ENCODE measurements at regions not wholly inside any gene's neighbourhood (a gene's known extent, or its start where the extent isn't known, plus 50 kb on each side); places are given as distances from the start of the nearest gene placed in this dataset.

- Histone ChIP-seq H3K23ac (ENCODE audit: insufficient read length, low read depth, low read length) (no peak overlapping the region), H2AK5ac (ENCODE audit: insufficient read length, low read length) (no peak overlapping the region), H3K27me3 (ENCODE audit: insufficient read depth, low read length) (no peaks in the 10 kb centered on the region), H2BK15ac (ENCODE audit: low read depth, low read length) (no peak overlapping the region), H4K20me1 (ENCODE audit: control insufficient read depth, insufficient read depth, insufficient read length) (no peaks in the 10 kb centered on the region), H3K4ac (ENCODE audit: low read depth, low read length) (no peak overlapping the region), H3K9ac (ENCODE audit: extremely low read depth, insufficient read length, low read length) (no peak overlapping the region), H3K18ac (ENCODE audit: insufficient read length, low read depth, low read length) (no peak overlapping the region), H3K56ac (ENCODE audit: insufficient read length, low read depth, low read length) (no peak overlapping the region), H3K9me3 (ENCODE audit: control insufficient read depth, low read depth, low read length) (no peaks in the 10 kb centered on the region), H2AFZ (ENCODE audit: low read length) (no peak overlapping the region), H4K8ac (replicated peaks; ENCODE audit: insufficient read length, low read depth, low read length) (no peak overlapping the region), H4K5ac (ENCODE audit: insufficient read length, low read depth, low read length) (no peak overlapping the region), H2BK20ac (ENCODE audit: low read depth, low read length, poor library complexity, severe bottlenecking) (no peak overlapping the region), H2BK120ac (ENCODE audit: low read depth, low read length, poor library complexity, severe bottlenecking) (no peak overlapping the region), H2BK12ac (ENCODE audit: insufficient read length, low read depth, low read length) (no peak overlapping the region), H2BK5ac (ENCODE audit: insufficient read length, low read length) (no peak overlapping the region), H3K27ac (ENCODE audit: insufficient read length, low read depth, low read length) (no peak overlapping the region), H4K91ac (ENCODE audit: insufficient read length, low read depth, low read length) (no peak overlapping the region), H3K4me2 (ENCODE audit: insufficient read depth, insufficient read length, low read length) (no peak overlapping the region), H3T11ph (ENCODE audit: low read length) (no peak overlapping the region), H3K4me1 (ENCODE audit: insufficient read depth, low read length) (no peaks in the 10 kb centered on the region), H3K14ac (ENCODE audit: insufficient read depth, low read length) (no peak overlapping the region), H3K23me2 (ENCODE audit: insufficient read length, low read depth, low read length, poor library complexity, severe bottlenecking) (no peaks in the 10 kb centered on the region), H3K79me2 (ENCODE audit: insufficient read depth, low read length) (no peaks in the 10 kb centered on the region), H3K79me1 (ENCODE audit: insufficient read depth, low read depth, low read length, poor library complexity, severe bottlenecking) (no peaks in the 10 kb centered on the region)
- no CpG with 5 or more reads among the region's 2 CpGs for WGBS (ENCODE audit: extremely low coverage, insufficient read length, low lambda C conversion rate)
- Mint-ChIP-seq H3K4me3 (no peak overlapping the region), H3K36me3 (ENCODE audit: insufficient read depth in 1 of 3, low read depth in 3 of 3) (no peaks in the 10 kb centered on the region), H3K9me3 (no peaks in the 10 kb centered on the region; a peak in 1 of 5 replicates), H3K27ac (no peak overlapping the region), H3K4me1 (peaks cover 7 to 10% of the 10 kb centered on the region in 2 experiments), H3K27me3 (ENCODE audit: low read depth) (no peaks in the 10 kb centered on the region)
- no peak for DNase-seq
- TF ChIP-seq CTCF (conservative IDR thresholded peaks at IDR 0.05) = no peak
Observed at GRCh38 chr18:52222211-52222610, 117.8 kb upstream of the DCC start.
